ENCODE measurements at regions not wholly inside any gene's neighbourhood (a gene's known extent, or its start where the extent isn't known, plus 50 kb on each side); places are given as distances from the start of the nearest gene placed in this dataset.
A peak's percentile ranks its signal among the peaks of the same experiment; 100 is the strongest.

GRCh38 chr21:27675306-27675705 lies 708.4 kb upstream of the ADAMTS5 start:
- DNase-seq, result no peak

- DNase-seq, result peak; percentile 89
These were observed 707.2 kb upstream of the ADAMTS5 start for GRCh38 chr21:27674041-27674615.

GRCh38 chr21:27673581-27673980 lies 706.7 kb upstream of the ADAMTS5 start:
- no peak for DNase-seq

- DNase-seq, result no peak
These were observed 704.3 kb upstream of the ADAMTS5 start for GRCh38 chr21:27671207-27671606.

GRCh38 chr21:27653481-27653880 lies 686.6 kb upstream of the ADAMTS5 start:
- DNase-seq, result no peak

GRCh38 chr21:27649762-27650161 lies 682.9 kb upstream of the ADAMTS5 start:
- DNase-seq, result no peak

GRCh38 chr21:27649323-27649722 lies 682.4 kb upstream of the ADAMTS5 start:
- peak; percentile 91 for DNase-seq

GRCh38 chr21:27648560-27648959 lies 681.7 kb upstream of the ADAMTS5 start:
- peak; percentile 90 for DNase-seq

GRCh38 chr21:27647921-27648320 lies 681.0 kb upstream of the ADAMTS5 start:
- DNase-seq, result peak; percentile 20

GRCh38 chr21:27647401-27647800 lies 680.5 kb upstream of the ADAMTS5 start:
- no peak for DNase-seq

GRCh38 chr21:27646691-27647090 lies 679.8 kb upstream of the ADAMTS5 start:
- DNase-seq, result no peak

GRCh38 chr21:27646056-27646455 lies 679.2 kb upstream of the ADAMTS5 start:
- no peak for DNase-seq

- peak; percentile 34 for DNase-seq
These were observed 678.4 kb upstream of the ADAMTS5 start for GRCh38 chr21:27645285-27645684.

- no peak for DNase-seq
These were observed 676.4 kb upstream of the ADAMTS5 start for GRCh38 chr21:27643326-27643725.

- no peak for DNase-seq
These were observed 672.4 kb upstream of the ADAMTS5 start for GRCh38 chr21:27639286-27639685.

GRCh38 chr21:27636656-27637055 lies 669.8 kb upstream of the ADAMTS5 start:
- DNase-seq, result no peak

GRCh38 chr21:27633631-27634030 lies 666.7 kb upstream of the ADAMTS5 start:
- DNase-seq, result peak; percentile 36

- DNase-seq, result peak; percentile 77
These were observed 664.6 kb upstream of the ADAMTS5 start for GRCh38 chr21:27631471-27631870.

- peak; percentile 61 for DNase-seq
These were observed 655.7 kb upstream of the ADAMTS5 start for GRCh38 chr21:27622631-27623030.

GRCh38 chr21:27614231-27614630 lies 647.3 kb upstream of the ADAMTS5 start:
- DNase-seq, result no peak

GRCh38 chr21:27606422-27606821 lies 639.5 kb upstream of the ADAMTS5 start:
- no peak for DNase-seq

- DNase-seq, result no peak
These were observed 629.3 kb upstream of the ADAMTS5 start for GRCh38 chr21:27596196-27596595.

- DNase-seq, result no peak
These were observed 628.8 kb upstream of the ADAMTS5 start for GRCh38 chr21:27595716-27596115.

- peak; percentile 84 for DNase-seq
These were observed 623.4 kb upstream of the ADAMTS5 start for GRCh38 chr21:27590271-27590670.

GRCh38 chr21:27589781-27590180 lies 622.9 kb upstream of the ADAMTS5 start:
- no peak for DNase-seq
